Mesodermal cell (in vitro differentiated cells): ENCODE measurements at regions not wholly inside any gene's neighbourhood (a gene's known extent, or its start where the extent isn't known, plus 50 kb on each side); places are given as distances from the start of the nearest gene placed in this dataset.
"Not testable (repeated sequence)": the region's sequence is repeated elsewhere in the genome, so short reads cannot be mapped to it uniquely, and the experiment has no call there.

Source experiments
- H3K27ac ChIP-seq: 2 replicates; pipeline ENCODE4 v1.7.0; 2013; ENCODE audit warnings: mild to moderate bottlenecking, low read depth, low read length, moderate library complexity; ENCODE audit not compliant: severe bottlenecking
- H3K36me3 ChIP-seq: 2 replicates; pipeline ENCODE4 v1.7.1; 2013; ENCODE audit warnings: mild to moderate bottlenecking, low read length, moderate library complexity; ENCODE audit not compliant: control insufficient read depth, insufficient read depth
- H3K4me1 ChIP-seq: one replicate; pipeline ENCODE4 v1.7.1; 2013; ENCODE audit warnings: mild to moderate bottlenecking, low read length; ENCODE audit not compliant: insufficient read depth, control insufficient read depth, poor library complexity, severe bottlenecking
- H3K4me3 ChIP-seq: 2 replicates; pipeline ENCODE4 v1.7.0; 2013; ENCODE audit warnings: low read length, control low read depth, mild to moderate bottlenecking; ENCODE audit not compliant: insufficient read depth, poor library complexity, severe bottlenecking; ENCODE audit errors: extremely low read depth
- H3K9me3 ChIP-seq: 2 replicates; pipeline ENCODE4 v1.7.1; 2013; ENCODE audit warnings: mild to moderate bottlenecking, low read length, moderate library complexity; ENCODE audit not compliant: control insufficient read depth
- WGBS, 2 experiments: methylation state at CpG; one replicate each; pipeline ENCODE4 v1.1.5; 2013; ENCODE audit warnings: missing lambda C conversion rate in 2 of 2; ENCODE audit not compliant: insufficient coverage in 2 of 2; 5-methylcytosine and 5-hydroxymethylcytosine counted together

- 93% methylated on average over 2 of the region's 2 CpGs; no CpG with 5 or more reads in 1 of the 2 experiments for WGBS, 2 experiments
- Histone ChIP-seq H3K4me1 (no peaks in the 10 kb centered on the region), H3K4me3 (no peak overlapping the region), H3K9me3 (no peaks in the 10 kb centered on the region), H3K27ac (no peak overlapping the region), H3K36me3 (no peaks in the 10 kb centered on the region)
These were observed 756.6 kb upstream of the ARPP21 start for GRCh38 chr3:34882764-34883163.

GRCh38 chr3:34884007-34884406, 755.3 kb upstream of the ARPP21 start:
- Histone ChIP-seq H3K27ac (no peak overlapping the region), H3K36me3 (no peaks in the 10 kb centered on the region), H3K4me3 (no peak overlapping the region), H3K9me3 (no peaks in the 10 kb centered on the region), H3K4me1 (no peaks in the 10 kb centered on the region)
- 63% methylated on average over 1 of the region's 2 CpGs; no CpG with 5 or more reads in 1 of the 2 experiments for WGBS, 2 experiments

- H3K4me1 ChIP-seq = no peaks in the 10 kb centered on the region
- H3K9me3 ChIP-seq = no peaks in the 10 kb centered on the region
- H3K4me3 ChIP-seq = no peak overlapping the region
- no peak overlapping the region for H3K27ac ChIP-seq
- no peaks in the 10 kb centered on the region for H3K36me3 ChIP-seq
- WGBS, 2 experiments = 80 to 84% methylated on average over 4 of the region's 4 CpGs
These were observed 752.9 kb upstream of the ARPP21 start for GRCh38 chr3:34886443-34886842.

- WGBS, 2 experiments = 80 to 95% methylated on average over 2 of the region's 2 CpGs
- Histone ChIP-seq H3K9me3 (no peaks in the 10 kb centered on the region), H3K36me3 (no peaks in the 10 kb centered on the region), H3K4me1 (no peaks in the 10 kb centered on the region), H3K4me3 (no peak overlapping the region), H3K27ac (no peak overlapping the region)
These were observed 749.7 kb upstream of the ARPP21 start for GRCh38 chr3:34889641-34890040.

- Histone ChIP-seq H3K4me3 (no peak overlapping the region), H3K36me3 (no peaks in the 10 kb centered on the region), H3K27ac (no peak overlapping the region), H3K9me3 (no peaks in the 10 kb centered on the region), H3K4me1 (no peaks in the 10 kb centered on the region)
- WGBS, 2 experiments = 100% methylated on average over 1 of the region's 1 CpG
These were observed 749.1 kb upstream of the ARPP21 start for GRCh38 chr3:34890247-34890646.

- H3K36me3 ChIP-seq = no peaks in the 10 kb centered on the region
- H3K4me1 ChIP-seq = no peaks in the 10 kb centered on the region
- H3K4me3 ChIP-seq = no peak overlapping the region
- H3K9me3 ChIP-seq = no peaks in the 10 kb centered on the region
- H3K27ac ChIP-seq = no peak overlapping the region
- 82 to 100% methylated on average over 1 of the region's 3 CpGs for WGBS, 2 experiments
These were observed 747.4 kb upstream of the ARPP21 start for GRCh38 chr3:34891941-34892340.

GRCh38 chr3:34895841-34896240, 743.5 kb upstream of the ARPP21 start:
- no peak overlapping the region for H3K4me3 ChIP-seq
- no CpG with 5 or more reads among the region's 1 CpG for whole genome bisulfite sequencing, 2 experiments
- H3K36me3 ChIP-seq = no peaks in the 10 kb centered on the region
- H3K27ac ChIP-seq = no peak overlapping the region
- H3K4me1 ChIP-seq = no peaks in the 10 kb centered on the region
- no peaks in the 10 kb centered on the region for H3K9me3 ChIP-seq

GRCh38 chr3:34909679-34910078, 729.6 kb upstream of the ARPP21 start:
- 100% methylated on average over 1 of the region's 4 CpGs; no CpG with 5 or more reads in 1 of the 2 experiments for WGBS, 2 experiments
- H3K4me3 ChIP-seq, H3K36me3 ChIP-seq, H3K4me1 ChIP-seq, H3K27ac ChIP-seq, H3K9me3 ChIP-seq: not testable (repeated sequence)

GRCh38 chr3:34919025-34919424, 720.3 kb upstream of the ARPP21 start:
- no peaks in the 10 kb centered on the region for H3K4me1 ChIP-seq
- no peaks in the 10 kb centered on the region for H3K9me3 ChIP-seq
- no peak overlapping the region for H3K27ac ChIP-seq
- no peaks in the 10 kb centered on the region for H3K36me3 ChIP-seq
- no peak overlapping the region for H3K4me3 ChIP-seq

GRCh38 chr3:34920806-34921205, 718.5 kb upstream of the ARPP21 start:
- no peaks in the 10 kb centered on the region for H3K9me3 ChIP-seq
- H3K4me3 ChIP-seq = no peak overlapping the region
- H3K27ac ChIP-seq = no peak overlapping the region
- H3K4me1 ChIP-seq = no peaks in the 10 kb centered on the region
- H3K36me3 ChIP-seq = no peaks in the 10 kb centered on the region

- Histone ChIP-seq H3K4me1 (no peaks in the 10 kb centered on the region), H3K36me3 (no peaks in the 10 kb centered on the region), H3K27ac (no peak overlapping the region), H3K4me3 (no peak overlapping the region), H3K9me3 (no peaks in the 10 kb centered on the region)
- 100% methylated on average over 1 of the region's 2 CpGs; no CpG with 5 or more reads in 1 of the 2 experiments for WGBS, 2 experiments
These were observed 714.4 kb upstream of the ARPP21 start for GRCh38 chr3:34924961-34925360.

- H3K4me3 ChIP-seq = no peak overlapping the region
- no CpG with 5 or more reads among the region's 1 CpG for WGBS, 2 experiments
- peaks cover 4% of the 10 kb centered on the region for H3K9me3 ChIP-seq
- H3K27ac ChIP-seq = no peak overlapping the region
- no peaks in the 10 kb centered on the region for H3K36me3 ChIP-seq
- no peaks in the 10 kb centered on the region for H3K4me1 ChIP-seq
These were observed 713.5 kb upstream of the ARPP21 start for GRCh38 chr3:34925851-34926250.
